GM12892 (cell line): ENCODE measurements at regions not wholly inside any gene's neighbourhood (a gene's known extent, or its start where the extent isn't known, plus 50 kb on each side); places are given as distances from the start of the nearest gene placed in this dataset.

ENCODE experiments used
- POLR2A ChIP-seq: IDR thresholded peaks from 2 replicates; pipeline ENCODE4 v1.6.1; 2011; ENCODE audit warnings: low read depth, low read length, control low read depth
- POLR2AphosphoS5 ChIP-seq: IDR thresholded peaks from 2 replicates; pipeline ENCODE4 v1.6.1; 2011; ENCODE audit warnings: low read depth, low read length, control low read depth

DNA sequence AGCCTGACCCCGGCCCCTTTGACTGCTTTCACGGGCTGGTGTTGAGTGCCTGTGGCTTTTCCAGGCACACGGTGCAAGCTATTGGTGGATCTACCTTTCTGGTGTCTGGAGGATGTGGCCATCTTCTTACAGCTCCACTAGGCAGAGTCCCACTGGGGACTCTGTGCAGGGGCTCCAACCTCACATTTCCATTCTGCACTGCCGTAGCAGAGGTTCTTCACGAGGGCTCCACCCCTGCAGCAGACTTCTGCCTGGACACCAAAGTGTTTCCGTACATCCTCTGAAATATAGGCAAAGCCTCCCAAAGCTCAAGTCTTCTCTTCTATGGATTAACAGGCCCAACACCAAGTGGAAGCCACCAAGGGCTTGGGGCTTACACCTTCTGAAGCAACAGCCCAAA, 691.5 kb upstream of the POU3F2 start:
- TF ChIP-seq POLR2A, result no peak
- TF ChIP-seq POLR2AphosphoS5, result no peak
